ENCODE measurements at regions not wholly inside any gene's neighbourhood (a gene's known extent, or its start where the extent isn't known, plus 50 kb on each side); places are given as distances from the start of the nearest gene placed in this dataset.
"Not testable (repeated sequence)": the region's sequence is repeated elsewhere in the genome, so short reads cannot be mapped to it uniquely, and the experiment has no call there.

DNA sequence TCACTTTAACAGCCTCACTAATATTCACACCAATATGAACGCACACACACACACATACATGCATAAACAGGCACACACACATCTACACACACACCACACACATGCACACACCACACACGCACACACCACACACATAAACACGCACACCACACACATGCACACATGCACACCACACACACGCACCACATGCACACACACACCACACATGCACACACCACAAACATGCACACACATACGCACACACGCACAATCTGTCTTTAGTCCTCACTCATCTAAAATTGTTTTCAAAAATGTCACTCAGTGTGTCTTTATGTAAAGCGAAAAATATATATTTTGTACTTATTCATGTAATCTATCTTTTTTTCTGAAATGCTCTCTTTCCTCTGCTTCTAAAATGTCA, 158.1 kb upstream of the SGCG start:
- no peak for DNase-seq (ENCODE audit: low read depth)
- TF ChIP-seq, protein P1, sequence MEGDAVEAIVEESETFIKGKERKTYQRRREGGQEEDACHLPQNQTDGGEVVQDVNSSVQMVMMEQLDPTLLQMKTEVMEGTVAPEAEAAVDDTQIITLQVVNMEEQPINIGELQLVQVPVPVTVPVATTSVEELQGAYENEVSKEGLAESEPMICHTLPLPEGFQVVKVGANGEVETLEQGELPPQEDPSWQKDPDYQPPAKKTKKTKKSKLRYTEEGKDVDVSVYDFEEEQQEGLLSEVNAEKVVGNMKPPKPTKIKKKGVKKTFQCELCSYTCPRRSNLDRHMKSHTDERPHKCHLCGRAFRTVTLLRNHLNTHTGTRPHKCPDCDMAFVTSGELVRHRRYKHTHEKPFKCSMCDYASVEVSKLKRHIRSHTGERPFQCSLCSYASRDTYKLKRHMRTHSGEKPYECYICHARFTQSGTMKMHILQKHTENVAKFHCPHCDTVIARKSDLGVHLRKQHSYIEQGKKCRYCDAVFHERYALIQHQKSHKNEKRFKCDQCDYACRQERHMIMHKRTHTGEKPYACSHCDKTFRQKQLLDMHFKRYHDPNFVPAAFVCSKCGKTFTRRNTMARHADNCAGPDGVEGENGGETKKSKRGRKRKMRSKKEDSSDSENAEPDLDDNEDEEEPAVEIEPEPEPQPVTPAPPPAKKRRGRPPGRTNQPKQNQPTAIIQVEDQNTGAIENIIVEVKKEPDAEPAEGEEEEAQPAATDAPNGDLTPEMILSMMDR (IDR thresholded peaks at IDR 0.05; ENCODE audit: control insufficient read depth, extremely low read depth, insufficient read depth): no peak

DNA sequence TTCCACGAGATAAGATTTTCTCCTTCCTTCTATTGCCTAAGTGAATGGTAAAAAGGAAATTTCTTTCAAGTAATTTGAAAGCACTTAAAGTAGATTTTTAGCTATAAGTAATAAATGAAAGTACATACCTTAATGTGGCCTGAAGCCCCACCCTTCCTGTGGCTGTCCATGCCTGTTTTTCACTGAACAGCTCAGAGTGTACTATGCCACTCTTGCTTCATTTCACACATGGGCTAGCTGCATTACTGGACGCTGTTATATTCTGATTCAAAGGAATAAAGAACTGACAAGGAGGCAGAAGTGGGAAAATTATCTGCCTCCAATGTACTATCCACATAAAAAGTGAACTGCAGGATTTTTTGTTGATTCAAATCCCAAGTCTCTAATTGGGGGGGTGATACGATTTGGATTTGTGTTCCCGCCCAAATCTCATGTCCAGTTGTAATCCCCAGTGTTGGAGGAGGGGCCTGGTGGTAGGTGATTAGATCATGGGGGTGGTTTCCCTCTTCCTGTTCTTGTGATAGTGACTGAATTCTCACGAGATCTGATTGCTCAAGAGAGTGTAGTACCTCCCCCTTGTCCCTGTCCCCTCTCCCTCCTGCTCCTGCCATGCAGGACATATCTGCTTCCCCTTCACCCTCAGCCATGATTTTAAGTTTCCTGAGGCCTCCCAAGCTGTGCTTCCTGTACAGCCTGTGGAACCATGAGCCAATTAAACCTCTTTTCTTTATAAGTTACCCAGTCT, 154.7 kb upstream of the SGCG start:
- no peak overlapping the region for H3K4me3 ChIP-seq (ENCODE audit: low read depth, low read length)
- no peak for DNase-seq (ENCODE audit: low read depth)
- TF ChIP-seq, protein P1 (IDR thresholded peaks at IDR 0.05; ENCODE audit: control insufficient read depth, extremely low read depth, insufficient read depth): no peak

More for the DNA sequence above, 158.1 kb upstream of the SGCG start:
- H3K4me3 ChIP-seq (ENCODE audit: low read depth, low read length): no peak overlapping the region

DNA sequence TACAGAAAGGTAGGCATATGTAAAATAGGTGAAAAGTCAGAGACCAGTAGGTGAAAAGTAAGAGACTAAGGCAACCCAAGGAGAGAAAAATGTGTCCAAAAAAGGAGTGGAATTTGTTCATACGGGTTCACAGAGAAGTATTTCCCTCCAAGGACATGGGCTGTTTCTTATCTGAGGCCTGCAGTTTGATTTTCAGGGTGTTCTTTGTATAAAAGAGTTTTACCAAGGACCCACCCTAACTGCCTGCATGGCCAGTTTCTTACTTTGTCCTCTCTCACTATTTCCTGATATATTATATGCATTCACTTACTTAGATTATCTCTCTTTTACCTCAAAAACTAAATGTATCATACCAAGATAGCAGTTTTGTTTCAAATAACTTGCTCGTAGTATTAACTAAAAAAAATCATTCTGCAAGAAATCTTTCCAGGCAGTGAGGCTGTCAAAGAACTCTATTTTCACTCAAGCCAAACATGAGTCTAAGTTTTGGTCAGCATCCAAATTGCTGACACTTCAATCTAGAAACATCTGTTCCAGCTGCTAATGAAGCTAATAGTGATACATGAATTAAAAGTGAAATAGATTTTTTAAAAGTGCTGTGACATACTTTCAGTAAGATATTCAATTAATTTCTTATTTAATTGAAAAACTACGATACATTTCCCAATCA, 141.4 kb upstream of the SGCG start:
- no peak for DNase-seq (ENCODE audit: low read depth)
- no peak overlapping the region for H3K4me3 ChIP-seq (ENCODE audit: low read depth, low read length)
- TF ChIP-seq, protein P1 (IDR thresholded peaks at IDR 0.05; ENCODE audit: control insufficient read depth, extremely low read depth, insufficient read depth): no peak

DNA sequence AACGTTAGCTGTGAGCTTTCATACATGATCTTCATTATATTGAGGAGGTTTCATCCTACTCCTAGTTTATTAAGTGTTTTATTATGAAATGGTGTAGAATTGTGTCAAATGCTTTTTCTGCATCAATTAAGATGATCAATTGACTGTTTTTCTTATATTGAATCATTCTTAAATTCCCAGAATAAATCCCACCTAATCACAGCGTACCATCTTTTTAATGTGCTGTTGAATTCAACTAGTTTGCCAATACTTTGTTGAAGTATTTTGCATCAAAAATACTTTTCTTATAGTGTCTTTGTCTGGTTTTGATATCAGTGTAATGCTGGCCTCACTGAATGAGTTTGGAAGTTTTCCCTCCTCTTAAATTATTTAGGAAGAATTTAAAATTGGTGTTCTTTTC, 138.6 kb upstream of the SGCG start:
- no peak for DNase-seq (ENCODE audit: low read depth)
- TF ChIP-seq, protein P1 (IDR thresholded peaks at IDR 0.05; ENCODE audit: control insufficient read depth, extremely low read depth, insufficient read depth): no peak
- H3K4me3 ChIP-seq (ENCODE audit: low read depth, low read length): no peak overlapping the region

DNA sequence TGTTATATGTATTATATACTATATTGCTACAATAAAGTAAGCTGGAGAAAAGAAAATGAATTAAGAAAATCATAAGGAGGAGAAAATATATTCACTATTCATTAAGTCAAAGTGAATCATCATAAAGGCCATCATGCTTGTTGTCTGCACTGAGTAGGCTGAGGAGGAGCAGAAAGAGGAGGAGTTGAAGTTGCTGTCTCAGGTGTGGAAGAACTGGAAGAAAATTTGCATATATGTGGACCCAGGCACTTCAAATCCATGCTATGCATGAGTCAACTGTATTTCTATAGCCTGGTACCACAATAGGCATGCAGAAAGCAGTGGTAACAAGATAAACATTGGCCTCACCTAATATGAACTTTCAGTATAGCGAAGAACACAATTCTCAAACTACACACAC, 135.9 kb upstream of the SGCG start:
- no peak for DNase-seq (ENCODE audit: low read depth)
- H3K4me3 ChIP-seq (ENCODE audit: low read depth, low read length): no peak overlapping the region
- TF ChIP-seq, protein P1 (IDR thresholded peaks at IDR 0.05; ENCODE audit: control insufficient read depth, extremely low read depth, insufficient read depth): no peak

DNA sequence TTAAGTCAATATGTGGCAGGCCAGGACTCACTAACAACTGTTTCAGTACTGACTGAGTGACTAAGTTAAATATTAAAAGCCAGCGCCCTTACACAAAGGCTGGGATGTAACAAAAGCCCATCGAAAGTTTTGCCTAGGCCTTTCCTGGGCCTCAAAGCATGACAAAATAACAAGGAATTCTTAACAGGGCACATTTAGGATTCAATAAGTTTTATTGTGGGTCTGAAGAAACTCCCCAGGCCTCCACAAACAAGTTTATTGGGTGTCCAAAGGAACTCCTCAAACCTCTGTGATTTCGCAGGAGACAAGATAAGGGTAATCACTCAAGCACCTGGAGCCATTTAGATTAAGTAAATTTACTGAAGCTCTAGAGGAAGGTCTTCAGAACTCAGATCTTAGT, 130.7 kb upstream of the SGCG start:
- H3K4me3 ChIP-seq (ENCODE audit: low read depth, low read length): no peak overlapping the region
- TF ChIP-seq, protein P1 (IDR thresholded peaks at IDR 0.05; ENCODE audit: control insufficient read depth, extremely low read depth, insufficient read depth): no peak
- DNase-seq (ENCODE audit: low read depth): no peak

DNA sequence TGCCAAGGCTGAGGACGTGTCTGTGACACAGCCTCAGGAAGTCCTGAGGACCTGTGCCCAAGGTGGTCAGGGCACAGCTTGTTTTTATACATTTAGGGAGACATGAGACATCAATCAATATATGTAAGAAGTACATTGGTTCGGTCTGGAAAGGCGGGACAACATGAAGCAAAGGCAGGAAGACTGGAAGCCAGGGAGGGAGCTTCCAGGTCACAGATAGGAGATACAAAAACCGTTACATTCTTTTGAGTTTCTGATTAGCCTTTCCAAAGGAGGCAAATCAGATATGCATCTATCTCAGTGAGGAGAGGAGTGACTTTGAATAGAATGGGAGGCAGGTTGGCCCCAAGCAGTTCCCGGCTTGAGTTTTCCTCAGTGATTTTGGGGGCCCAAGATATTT, 127.1 kb upstream of the SGCG start:
- not testable (repeated sequence) for DNase-seq (ENCODE audit: low read depth)

More for the DNA sequence above, 127.1 kb upstream of the SGCG start:
- H3K4me3 ChIP-seq (ENCODE audit: low read depth, low read length): not testable (repeated sequence)
